ENCODE measurements at regions not wholly inside any gene's neighbourhood (a gene's known extent, or its start where the extent isn't known, plus 50 kb on each side); places are given as distances from the start of the nearest gene placed in this dataset.

DNA sequence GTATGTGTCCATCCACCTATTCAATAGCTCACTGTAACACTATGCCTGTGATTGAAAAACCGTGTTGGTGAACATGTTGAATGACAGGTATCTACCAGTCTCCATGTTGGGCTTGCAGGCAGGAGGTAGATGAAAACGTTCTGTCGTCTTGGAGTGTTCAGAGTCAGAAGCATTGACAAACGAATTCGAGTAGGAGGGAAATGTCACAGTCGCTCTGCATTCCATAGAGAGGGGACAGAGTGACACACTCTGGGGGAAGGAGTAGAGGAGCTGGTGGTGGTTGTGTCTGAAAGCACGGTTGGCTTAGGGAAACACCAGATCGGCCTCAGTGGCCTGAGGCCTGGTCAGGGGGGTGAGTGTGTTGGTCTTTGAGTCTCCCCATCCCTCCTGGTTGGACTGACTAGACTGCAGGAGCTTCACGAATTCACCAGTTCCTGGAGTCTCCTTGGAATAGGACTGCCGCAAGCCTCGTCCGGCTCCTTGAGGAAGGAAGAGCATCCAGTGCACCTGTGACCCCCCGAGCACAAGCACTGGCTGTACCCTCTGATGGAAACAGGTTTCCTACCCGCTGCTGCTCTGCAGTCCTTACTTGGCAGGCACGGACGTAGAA lies 105.0 kb upstream of the C1QTNF9B start:
- no peaks in the 10 kb centered on the region for H3K27me3 ChIP-seq (ENCODE audit: control insufficient read depth in 3 of 3, insufficient read depth in 3 of 3, low read length in 2 of 3)
- peaks cover 0 to 15% (median 8%) of the 10 kb centered on the region in 5 donors for H3K4me1 ChIP-seq (ENCODE audit: control insufficient read depth in 5 of 5, insufficient read depth in 5 of 5, low read length in 5 of 5)
- no peaks in the 10 kb centered on the region for H3K36me3 ChIP-seq (ENCODE audit: control insufficient read depth in 4 of 4, insufficient read depth in 4 of 4, low read length in 4 of 4)
- 94% methylated on average over 16 of the region's 16 CpGs for WGBS, 2 donors
- H3K9ac ChIP-seq (ENCODE audit: insufficient read depth in 1 of 2, low read length in 2 of 2), result no peak overlapping the region
- no peak overlapping the region for H3K4me3 ChIP-seq
- ATAC-seq (ENCODE audit: insufficient read depth, low FRiP score) (no peak), DNase-seq (no peak)
- H3K27ac ChIP-seq (ENCODE audit: low read depth in 1 of 2, low read length in 1 of 2), result no peak overlapping the region
- no peak for TF ChIP-seq CTCF (IDR thresholded peaks at IDR 0.05; ENCODE audit: control extremely low read depth, extremely low read depth)
- no peaks in the 10 kb centered on the region for H3K9me3 ChIP-seq (ENCODE audit: control insufficient read depth in 4 of 4, insufficient read depth in 3 of 4, low read length in 3 of 4)

DNA sequence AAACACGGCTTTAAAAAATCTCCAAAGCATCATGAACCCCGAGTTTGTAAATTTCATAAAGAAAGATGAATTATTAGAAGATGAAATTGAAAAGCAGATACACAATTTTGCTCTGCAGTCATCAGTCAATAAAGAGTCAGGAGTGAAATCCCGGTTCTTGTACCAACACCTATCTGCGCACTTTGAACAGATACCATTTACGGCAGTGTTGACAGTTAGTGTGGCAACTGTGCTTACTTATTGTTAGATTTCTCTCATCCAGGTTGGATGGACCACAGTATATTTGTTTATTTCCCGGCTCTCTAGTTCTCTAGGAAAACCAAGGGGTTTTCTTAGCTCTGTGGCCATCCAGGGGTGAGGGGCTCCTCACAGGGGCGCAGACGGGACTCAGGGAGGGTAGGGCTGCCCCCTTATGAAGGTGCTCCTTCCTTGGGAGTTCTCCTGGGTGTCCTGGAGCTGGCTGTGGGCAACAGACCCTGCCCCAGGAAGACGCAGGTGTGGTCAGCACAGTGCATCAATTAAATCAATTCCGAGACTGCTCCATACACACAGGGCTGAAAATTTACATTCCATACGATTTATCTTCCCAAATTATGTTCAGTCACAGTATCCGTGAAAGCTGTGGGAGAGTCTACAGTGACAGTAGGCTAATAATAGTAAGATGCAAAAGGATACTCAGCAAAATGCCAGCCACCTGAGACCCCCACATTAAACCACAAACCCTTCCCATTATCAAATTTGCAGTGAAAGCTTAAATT lies 107.0 kb upstream of the C1QTNF9B start:
- Histone ChIP-seq H3K9ac (ENCODE audit: insufficient read depth in 1 of 2, low read length in 2 of 2) (no peak overlapping the region), H3K9me3 (ENCODE audit: control insufficient read depth in 4 of 4, insufficient read depth in 3 of 4, low read length in 3 of 4) (no peaks in the 10 kb centered on the region), H3K4me1 (ENCODE audit: control insufficient read depth in 5 of 5, insufficient read depth in 5 of 5, low read length in 5 of 5) (peaks cover 0 to 15% (median 8%) of the 10 kb centered on the region in 5 donors), H3K4me3 (no peak overlapping the region), H3K27ac (ENCODE audit: low read depth in 1 of 2, low read length in 1 of 2) (no peak overlapping the region), H3K36me3 (ENCODE audit: control insufficient read depth in 4 of 4, insufficient read depth in 4 of 4, low read length in 4 of 4) (no peaks in the 10 kb centered on the region), H3K27me3 (ENCODE audit: control insufficient read depth in 3 of 3, insufficient read depth in 3 of 3, low read length in 2 of 3) (no peaks in the 10 kb centered on the region)
- no peak for DNase-seq
- no peak for ATAC-seq (ENCODE audit: insufficient read depth, low FRiP score)
- WGBS, 2 donors, result 88 to 93% methylated on average over 12 of the region's 12 CpGs
- no peak for TF ChIP-seq CTCF (IDR thresholded peaks at IDR 0.05; ENCODE audit: control extremely low read depth, extremely low read depth)

- H3K36me3 ChIP-seq (ENCODE audit: control insufficient read depth in 4 of 4, insufficient read depth in 4 of 4, low read length in 4 of 4), result no peaks in the 10 kb centered on the region
- no peak for TF ChIP-seq CTCF (IDR thresholded peaks at IDR 0.05; ENCODE audit: control extremely low read depth, extremely low read depth)
- DNase-seq (no peak), ATAC-seq (ENCODE audit: insufficient read depth, low FRiP score) (no peak)
- no peak overlapping the region for H3K9ac ChIP-seq (ENCODE audit: insufficient read depth in 1 of 2, low read length in 2 of 2)
- H3K27ac ChIP-seq (ENCODE audit: low read depth in 1 of 2, low read length in 1 of 2), result no peak overlapping the region
- H3K27me3 ChIP-seq (ENCODE audit: control insufficient read depth in 3 of 3, insufficient read depth in 3 of 3, low read length in 2 of 3), result no peaks in the 10 kb centered on the region
- H3K9me3 ChIP-seq (ENCODE audit: control insufficient read depth in 4 of 4, insufficient read depth in 3 of 4, low read length in 3 of 4), result no peaks in the 10 kb centered on the region
- 71 to 75% methylated on average over 3 of the region's 3 CpGs for WGBS, 2 donors
- peaks cover 0 to 15% (median 8%) of the 10 kb centered on the region in 5 donors for H3K4me1 ChIP-seq (ENCODE audit: control insufficient read depth in 5 of 5, insufficient read depth in 5 of 5, low read length in 5 of 5)
- no peak overlapping the region for H3K4me3 ChIP-seq
Measured at GRCh38 chr13:24004971-24005370, 107.7 kb upstream of the C1QTNF9B start.

Data from lung (tissue), 11 donors.